Ovary (tissue), 7 donors: ENCODE measurements at regions not wholly inside any gene's neighbourhood (a gene's known extent, or its start where the extent isn't known, plus 50 kb on each side); places are given as distances from the start of the nearest gene placed in this dataset.

Experiments used
- DNase-seq, 5 donors: peaks; one replicate each; pipeline ENCODE4 v3.0.0-alpha.2; 2019 to 2020
- H3K27ac ChIP-seq, 2 donors: fragments of 200-600 bp; one replicate each; pipeline versions ENCODE4 v1.5.1 to v1.8.0; 2019 to 2022
- H3K27me3 ChIP-seq: fragments of 200-600 bp; one replicate; pipeline ENCODE4 v1.8.0; 2022
- H3K36me3 ChIP-seq: fragments of 200-600 bp; sonication (generic); one replicate; pipeline ENCODE4 v1.5.1; 2019
- H3K4me1 ChIP-seq: one replicate; pipeline ENCODE4 v1.8.1; 2013; ENCODE audit warnings: mild to moderate bottlenecking, moderate library complexity; ENCODE audit not compliant: insufficient read depth
- H3K4me3 ChIP-seq: fragments of 200-600 bp; sonication (generic); one replicate; pipeline ENCODE4 v1.5.1; 2017
- H3K9me3 ChIP-seq, 2 donors: fragments of 200-600 bp in 1 of 2; sonication (generic) in 1 of 2; one replicate each; pipeline versions ENCODE4 v1.5.1 to v1.8.1; 2013 to 2019; ENCODE audit warnings: mild to moderate bottlenecking in 1 of 2, moderate library complexity in 1 of 2
- EP300 ChIP-seq: sonication (generic); formaldehyde crosslinking; IDR thresholded peaks from one replicate; pipeline ENCODE4 v1.6.1; 2017; ENCODE audit warnings: antibody characterized with exemption
- POLR2A ChIP-seq: fragments of 450-650 bp; IDR thresholded peaks from one replicate; pipeline ENCODE4 v1.6.1; 2017; ENCODE audit warnings: antibody characterized with exemption, mild to moderate bottlenecking, moderate library complexity
- WGBS, 3 donors: extraction: QIAGEN DNeasy Blood & Tissue Kit in 1 of 3; methylation state at CpG; one replicate each; pipeline versions ENCODE4 v1.1.5 to v1.1.7; 2013 to 2017; 5-methylcytosine and 5-hydroxymethylcytosine counted together
- intact Hi-C, 4 donors: fragments of 100-400 bp; cut with DNase I; formaldehyde crosslinking; loops; one replicate each; pipeline versions ENCODE4 v1.11.0 to v1.15.1; 2022 to 2023
- TF ChIP-seq, protein P1 (sequence below), 3 donors: fragments of 450-650 bp in 2 of 3; fragments of 200-600 bp in 1 of 3; IDR thresholded peaks; one replicate each; pipeline versions ENCODE4 v1.5.1 to v1.8.0; 2016 to 2022; ENCODE audit warnings: antibody characterized with exemption in 3 of 3, mild to moderate bottlenecking in 1 of 3
- donor health status: DM: no; HTN: no; CAD: no; lungs with moderate emphysema.
- donor health status: DM: no; HTN: no; CAD: no.
- donor health status: Bipolar disorder and iron deficiency.
- donor health status: DM: no; HTN: no; CAD: no.
- donor health status: DM: yes; HTN: yes; CAD: no.

DNA sequence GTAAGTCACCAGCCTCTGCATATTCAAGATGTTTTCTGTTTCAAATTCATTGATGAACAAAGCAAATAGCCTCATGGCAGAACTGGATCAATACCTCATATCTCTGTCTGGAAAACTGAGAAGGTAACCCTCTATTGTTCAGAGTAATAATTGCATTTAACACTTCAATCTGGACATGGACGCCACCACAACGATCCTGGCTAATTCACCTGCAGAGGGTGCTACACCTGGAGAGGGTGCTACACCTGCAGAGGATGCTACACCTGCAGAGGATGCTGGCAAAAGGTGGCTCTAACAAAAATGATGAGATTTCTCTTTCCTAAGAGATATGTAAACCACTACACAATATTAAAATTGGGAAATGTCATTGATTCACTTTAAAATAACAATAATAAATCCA, 183.1 kb upstream of the HNRNPA3 start:
- no peak for TF ChIP-seq POLR2A
- no peak for TF ChIP-seq EP300
- TF ChIP-seq, protein P1, sequence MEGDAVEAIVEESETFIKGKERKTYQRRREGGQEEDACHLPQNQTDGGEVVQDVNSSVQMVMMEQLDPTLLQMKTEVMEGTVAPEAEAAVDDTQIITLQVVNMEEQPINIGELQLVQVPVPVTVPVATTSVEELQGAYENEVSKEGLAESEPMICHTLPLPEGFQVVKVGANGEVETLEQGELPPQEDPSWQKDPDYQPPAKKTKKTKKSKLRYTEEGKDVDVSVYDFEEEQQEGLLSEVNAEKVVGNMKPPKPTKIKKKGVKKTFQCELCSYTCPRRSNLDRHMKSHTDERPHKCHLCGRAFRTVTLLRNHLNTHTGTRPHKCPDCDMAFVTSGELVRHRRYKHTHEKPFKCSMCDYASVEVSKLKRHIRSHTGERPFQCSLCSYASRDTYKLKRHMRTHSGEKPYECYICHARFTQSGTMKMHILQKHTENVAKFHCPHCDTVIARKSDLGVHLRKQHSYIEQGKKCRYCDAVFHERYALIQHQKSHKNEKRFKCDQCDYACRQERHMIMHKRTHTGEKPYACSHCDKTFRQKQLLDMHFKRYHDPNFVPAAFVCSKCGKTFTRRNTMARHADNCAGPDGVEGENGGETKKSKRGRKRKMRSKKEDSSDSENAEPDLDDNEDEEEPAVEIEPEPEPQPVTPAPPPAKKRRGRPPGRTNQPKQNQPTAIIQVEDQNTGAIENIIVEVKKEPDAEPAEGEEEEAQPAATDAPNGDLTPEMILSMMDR (IDR thresholded peaks at IDR 0.05): no peak
- no peak for DNase-seq
- intact Hi-C loops: no loop called here
- 75 to 83% (median 81%) methylated on average over 2 of the region's 2 CpGs for WGBS, 3 donors
- Histone ChIP-seq H3K27ac (no peak overlapping the region), H3K27me3 (no peaks in the 10 kb centered on the region), H3K4me3 (no peak overlapping the region), H3K4me1 (peaks cover 3% of the 10 kb centered on the region), H3K36me3 (no peaks in the 10 kb centered on the region), H3K9me3 (no peaks in the 10 kb centered on the region)

DNA sequence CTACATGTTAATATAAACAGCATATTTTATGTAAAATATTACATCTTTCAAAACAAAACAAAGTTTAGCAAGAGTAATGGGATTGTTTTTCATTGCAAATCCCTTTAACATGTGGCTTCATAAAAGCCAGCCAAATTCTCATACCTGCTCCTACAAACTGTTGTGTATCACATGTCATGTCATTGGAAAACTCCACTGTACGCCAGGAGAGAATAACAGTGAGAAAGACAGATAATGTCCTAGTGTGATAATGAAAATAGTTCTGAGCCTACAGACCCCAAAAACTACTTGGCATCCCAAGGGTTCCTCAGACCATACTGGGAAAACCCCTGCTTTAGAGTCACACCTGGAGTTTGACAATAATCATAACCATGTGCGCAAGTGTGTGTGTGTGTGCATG, 182.7 kb upstream of the HNRNPA3 start:
- no peaks in the 10 kb centered on the region for H3K9me3 ChIP-seq
- H3K27me3 ChIP-seq: no peaks in the 10 kb centered on the region
- intact Hi-C loops: no loop called here
- no peak for DNase-seq
- no peak overlapping the region for H3K4me3 ChIP-seq
- H3K36me3 ChIP-seq: no peaks in the 10 kb centered on the region
- H3K27ac ChIP-seq: no peak overlapping the region
- peaks cover 3% of the 10 kb centered on the region for H3K4me1 ChIP-seq
- TF ChIP-seq, protein P1 (IDR thresholded peaks at IDR 0.05): no peak
- no peak for TF ChIP-seq EP300
- no peak for TF ChIP-seq POLR2A
- WGBS, 3 donors: 79 to 85% (median 84%) methylated on average over 2 of the region's 2 CpGs

DNA sequence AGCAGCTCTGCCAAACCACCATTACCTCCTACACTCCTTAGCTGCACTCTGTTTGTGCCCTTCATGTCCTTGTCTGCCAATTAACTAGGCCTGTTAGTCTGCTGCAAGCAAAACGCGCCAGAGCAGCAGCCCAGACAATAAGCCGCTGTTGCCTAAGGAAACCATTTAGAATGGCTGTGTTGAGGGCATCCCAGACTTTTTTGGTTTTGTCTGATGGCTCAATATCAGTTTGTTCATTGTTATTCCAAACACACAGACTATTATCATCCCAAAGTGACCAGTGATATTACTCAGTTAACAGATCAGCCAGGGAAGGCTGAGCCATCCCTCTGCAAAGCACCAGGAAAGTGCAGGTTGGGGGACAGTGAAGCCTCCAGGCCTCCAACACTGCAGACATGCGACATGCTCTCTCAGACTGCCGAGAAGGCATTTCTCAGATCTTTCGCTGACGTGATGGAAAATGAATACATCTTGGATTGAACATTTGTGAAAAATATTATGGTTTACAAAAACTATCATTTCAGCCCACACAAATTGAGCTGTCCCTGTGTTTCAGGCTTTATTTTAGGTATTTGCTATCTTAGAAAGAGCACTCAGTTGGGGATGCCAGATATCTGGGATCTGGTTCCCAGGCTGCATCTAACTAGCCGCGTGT, 182.0 kb upstream of the HNRNPA3 start:
- 38 to 57% (median 40%) methylated on average over 9 of the region's 9 CpGs for WGBS, 3 donors
- intact Hi-C loops: no loop called here

DNA sequence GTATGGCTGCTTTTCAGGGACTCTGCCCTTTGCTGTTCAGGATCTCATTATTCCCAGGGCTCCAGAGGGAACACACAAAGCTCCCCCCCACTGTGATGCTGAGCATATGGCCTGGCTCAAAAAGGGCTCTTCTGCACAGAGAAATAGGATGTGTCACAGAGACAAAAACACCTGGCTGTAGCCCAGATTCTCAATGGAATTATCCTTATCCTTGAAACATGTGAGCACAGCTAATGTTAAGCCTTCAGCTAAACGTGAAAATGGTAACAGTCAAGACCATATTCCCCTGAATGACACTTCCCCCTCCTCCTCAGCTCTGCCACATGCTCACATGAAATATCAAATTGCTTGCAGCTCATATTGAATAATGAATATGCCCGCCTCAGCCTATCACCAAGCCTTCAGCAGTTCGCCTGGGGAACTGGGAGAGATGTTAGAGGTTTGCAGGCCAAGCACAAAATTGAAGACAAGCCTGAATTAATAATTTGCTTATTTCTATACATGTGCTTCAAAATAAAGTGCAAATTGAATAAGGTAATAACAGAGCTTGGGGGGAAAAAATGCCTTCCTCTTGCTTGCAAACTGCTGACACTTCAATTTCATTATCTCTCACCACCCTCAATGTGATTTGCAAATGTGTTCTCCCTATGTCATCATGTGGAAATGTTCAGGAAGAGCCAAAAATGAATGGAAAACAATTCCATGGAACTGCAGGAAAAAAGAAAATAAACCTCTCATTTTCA, 181.0 kb upstream of the HNRNPA3 start:
- 57 to 59% (median 58%) methylated on average over 3 of the region's 3 CpGs for WGBS, 3 donors
- no peak overlapping the region for H3K4me3 ChIP-seq
- intact Hi-C loops: no loop called here
- no peaks in the 10 kb centered on the region for H3K36me3 ChIP-seq
- no peaks in the 10 kb centered on the region for H3K9me3 ChIP-seq
- TF ChIP-seq EP300 (no peak), POLR2A (no peak)
- TF ChIP-seq, protein P1 (IDR thresholded peaks at IDR 0.05): no peak
- no peaks in the 10 kb centered on the region for H3K27me3 ChIP-seq
- DNase-seq: no peak
- H3K4me1 ChIP-seq: peaks cover 3% of the 10 kb centered on the region
- H3K27ac ChIP-seq: no peak overlapping the region

More for the DNA sequence above, 182.0 kb upstream of the HNRNPA3 start:
- no peak for DNase-seq
- H3K4me1 ChIP-seq: peaks cover 3% of the 10 kb centered on the region
- no peaks in the 10 kb centered on the region for H3K36me3 ChIP-seq
- H3K4me3 ChIP-seq: no peak overlapping the region
- no peaks in the 10 kb centered on the region for H3K27me3 ChIP-seq
- H3K9me3 ChIP-seq: no peaks in the 10 kb centered on the region
- H3K27ac ChIP-seq: no peak overlapping the region
- TF ChIP-seq, protein P1 (IDR thresholded peaks at IDR 0.05): no peak
- TF ChIP-seq POLR2A: no peak
- TF ChIP-seq EP300: no peak
